ENCODE measurements at regions not wholly inside any gene's neighbourhood (a gene's known extent, or its start where the extent isn't known, plus 50 kb on each side); places are given as distances from the start of the nearest gene placed in this dataset.

DNA sequence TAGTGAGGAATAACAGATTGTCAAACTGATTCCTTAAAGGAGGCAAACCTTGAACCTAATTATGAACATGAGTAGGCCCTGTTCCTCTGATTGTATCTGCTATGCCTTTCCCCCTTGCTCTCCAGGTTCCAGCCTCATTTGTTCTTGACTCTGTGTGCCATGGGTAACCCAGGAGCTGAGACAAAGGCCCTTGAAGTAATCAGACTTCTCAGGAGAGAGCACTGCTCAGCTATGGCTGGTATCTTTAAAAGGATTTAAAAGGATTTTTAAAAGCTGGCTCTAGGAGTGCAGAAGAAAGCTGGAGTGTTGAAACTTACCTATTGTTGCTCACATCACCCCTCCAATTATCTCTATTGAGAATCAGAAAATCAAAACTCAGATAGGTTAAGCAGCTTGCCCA, 1565.5 kb upstream of the AGA start:
- H3K27ac ChIP-seq (replicated peaks) = no peak overlapping the region
- DNase-seq (ENCODE audit: low read depth in 1 of 2, low spot score in 1 of 2) = no peak
- TF ChIP-seq POLR2AphosphoS5 (IDR thresholded peaks at IDR 0.05; ENCODE audit: low read depth) (no peak), GABPA (IDR thresholded peaks at IDR 0.05; ENCODE audit: low read depth) (no peak)
- TF ChIP-seq, protein P1, sequence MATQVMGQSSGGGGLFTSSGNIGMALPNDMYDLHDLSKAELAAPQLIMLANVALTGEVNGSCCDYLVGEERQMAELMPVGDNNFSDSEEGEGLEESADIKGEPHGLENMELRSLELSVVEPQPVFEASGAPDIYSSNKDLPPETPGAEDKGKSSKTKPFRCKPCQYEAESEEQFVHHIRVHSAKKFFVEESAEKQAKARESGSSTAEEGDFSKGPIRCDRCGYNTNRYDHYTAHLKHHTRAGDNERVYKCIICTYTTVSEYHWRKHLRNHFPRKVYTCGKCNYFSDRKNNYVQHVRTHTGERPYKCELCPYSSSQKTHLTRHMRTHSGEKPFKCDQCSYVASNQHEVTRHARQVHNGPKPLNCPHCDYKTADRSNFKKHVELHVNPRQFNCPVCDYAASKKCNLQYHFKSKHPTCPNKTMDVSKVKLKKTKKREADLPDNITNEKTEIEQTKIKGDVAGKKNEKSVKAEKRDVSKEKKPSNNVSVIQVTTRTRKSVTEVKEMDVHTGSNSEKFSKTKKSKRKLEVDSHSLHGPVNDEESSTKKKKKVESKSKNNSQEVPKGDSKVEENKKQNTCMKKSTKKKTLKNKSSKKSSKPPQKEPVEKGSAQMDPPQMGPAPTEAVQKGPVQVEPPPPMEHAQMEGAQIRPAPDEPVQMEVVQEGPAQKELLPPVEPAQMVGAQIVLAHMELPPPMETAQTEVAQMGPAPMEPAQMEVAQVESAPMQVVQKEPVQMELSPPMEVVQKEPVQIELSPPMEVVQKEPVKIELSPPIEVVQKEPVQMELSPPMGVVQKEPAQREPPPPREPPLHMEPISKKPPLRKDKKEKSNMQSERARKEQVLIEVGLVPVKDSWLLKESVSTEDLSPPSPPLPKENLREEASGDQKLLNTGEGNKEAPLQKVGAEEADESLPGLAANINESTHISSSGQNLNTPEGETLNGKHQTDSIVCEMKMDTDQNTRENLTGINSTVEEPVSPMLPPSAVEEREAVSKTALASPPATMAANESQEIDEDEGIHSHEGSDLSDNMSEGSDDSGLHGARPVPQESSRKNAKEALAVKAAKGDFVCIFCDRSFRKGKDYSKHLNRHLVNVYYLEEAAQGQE (IDR thresholded peaks at IDR 0.05; ENCODE audit: insufficient replicate concordance, low read depth) = no peak
- TF ChIP-seq, protein P2, sequence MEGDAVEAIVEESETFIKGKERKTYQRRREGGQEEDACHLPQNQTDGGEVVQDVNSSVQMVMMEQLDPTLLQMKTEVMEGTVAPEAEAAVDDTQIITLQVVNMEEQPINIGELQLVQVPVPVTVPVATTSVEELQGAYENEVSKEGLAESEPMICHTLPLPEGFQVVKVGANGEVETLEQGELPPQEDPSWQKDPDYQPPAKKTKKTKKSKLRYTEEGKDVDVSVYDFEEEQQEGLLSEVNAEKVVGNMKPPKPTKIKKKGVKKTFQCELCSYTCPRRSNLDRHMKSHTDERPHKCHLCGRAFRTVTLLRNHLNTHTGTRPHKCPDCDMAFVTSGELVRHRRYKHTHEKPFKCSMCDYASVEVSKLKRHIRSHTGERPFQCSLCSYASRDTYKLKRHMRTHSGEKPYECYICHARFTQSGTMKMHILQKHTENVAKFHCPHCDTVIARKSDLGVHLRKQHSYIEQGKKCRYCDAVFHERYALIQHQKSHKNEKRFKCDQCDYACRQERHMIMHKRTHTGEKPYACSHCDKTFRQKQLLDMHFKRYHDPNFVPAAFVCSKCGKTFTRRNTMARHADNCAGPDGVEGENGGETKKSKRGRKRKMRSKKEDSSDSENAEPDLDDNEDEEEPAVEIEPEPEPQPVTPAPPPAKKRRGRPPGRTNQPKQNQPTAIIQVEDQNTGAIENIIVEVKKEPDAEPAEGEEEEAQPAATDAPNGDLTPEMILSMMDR (IDR thresholded peaks at IDR 0.05; ENCODE audit: insufficient read depth, low read length) = no peak
- no peak overlapping the region for H3K4me3 ChIP-seq (replicated peaks; ENCODE audit: insufficient read depth, low read length)
- H3K27me3 ChIP-seq (ENCODE audit: insufficient read depth, poor library complexity, severe bottlenecking) = no peaks in the 10 kb centered on the region

DNA sequence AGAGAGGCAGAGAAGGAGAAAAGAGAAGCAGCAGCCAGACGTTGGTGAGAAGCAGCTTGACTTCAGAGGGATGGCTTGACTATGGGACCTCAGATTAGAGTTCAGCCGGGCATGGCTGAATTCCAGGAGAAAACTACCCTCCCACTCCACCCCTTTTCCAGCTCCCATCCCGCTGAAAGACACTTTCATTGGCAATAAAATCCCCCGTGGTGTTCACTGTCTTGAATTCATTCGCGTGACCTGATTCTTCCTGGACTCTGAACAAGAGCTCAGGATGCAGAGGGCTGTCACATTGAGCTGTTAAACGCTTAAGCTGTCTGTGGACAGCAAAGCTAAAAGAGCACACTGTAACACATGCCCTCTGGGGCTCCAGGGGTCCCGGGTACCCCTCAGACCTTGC, 1575.3 kb upstream of the AGA start:
- Histone ChIP-seq H3K27ac (replicated peaks) (no peak overlapping the region), H3K27me3 (ENCODE audit: insufficient read depth, poor library complexity, severe bottlenecking) (no peaks in the 10 kb centered on the region), H3K4me3 (replicated peaks; ENCODE audit: insufficient read depth, low read length) (no peak overlapping the region)
- DNase-seq (ENCODE audit: low read depth in 1 of 2, low spot score in 1 of 2) = no peak
- TF ChIP-seq, protein P1 (IDR thresholded peaks at IDR 0.05; ENCODE audit: insufficient replicate concordance, low read depth) = no peak
- TF ChIP-seq POLR2AphosphoS5 (IDR thresholded peaks at IDR 0.05; ENCODE audit: low read depth) = no peak
- no peak for TF ChIP-seq SPI1 (IDR thresholded peaks at IDR 0.05; ENCODE audit: borderline replicate concordance, low read depth)
- TF ChIP-seq, protein P2 (IDR thresholded peaks at IDR 0.05; ENCODE audit: insufficient read depth, low read length) = no peak

DNA sequence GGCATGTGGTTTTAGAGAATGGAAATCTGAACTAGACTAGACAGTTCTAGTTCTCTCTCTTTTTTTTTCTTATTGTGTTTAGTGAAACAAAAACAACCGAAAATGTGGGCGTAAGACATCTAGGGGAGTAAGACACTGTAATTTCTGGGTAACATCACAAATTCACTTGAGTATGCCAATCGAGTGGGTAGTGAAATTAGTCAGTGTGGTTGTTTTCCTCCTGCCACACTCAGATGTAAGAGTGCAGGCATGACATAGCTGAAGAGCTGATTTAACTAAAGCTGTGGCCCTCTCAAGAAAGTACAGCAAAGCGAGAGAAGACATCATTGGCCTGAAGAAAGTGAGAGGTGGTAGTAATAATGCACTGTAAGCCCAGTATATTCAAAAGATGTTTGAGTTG, 1585.3 kb upstream of the AGA start:
- DNase-seq (ENCODE audit: low read depth in 1 of 2, low spot score in 1 of 2) = no peak
- Histone ChIP-seq H3K4me3 (replicated peaks; ENCODE audit: insufficient read depth, low read length) (no peak overlapping the region), H3K27ac (replicated peaks) (no peak overlapping the region), H3K27me3 (ENCODE audit: insufficient read depth, poor library complexity, severe bottlenecking) (no peaks in the 10 kb centered on the region)
- no peak for TF ChIP-seq SPI1 (IDR thresholded peaks at IDR 0.05; ENCODE audit: borderline replicate concordance, low read depth)
- TF ChIP-seq, protein P1 (IDR thresholded peaks at IDR 0.05; ENCODE audit: insufficient replicate concordance, low read depth) = no peak
- TF ChIP-seq, protein P2 (IDR thresholded peaks at IDR 0.05; ENCODE audit: insufficient read depth, low read length) = no peak
- TF ChIP-seq GABPA (IDR thresholded peaks at IDR 0.05; ENCODE audit: low read depth) = no peak
- TF ChIP-seq POLR2AphosphoS5 (IDR thresholded peaks at IDR 0.05; ENCODE audit: low read depth) = no peak

Data from HL-60 (cell line).